ENCODE measurements at regions not wholly inside any gene's neighbourhood (a gene's known extent, or its start where the extent isn't known, plus 50 kb on each side); places are given as distances from the start of the nearest gene placed in this dataset.
A peak's percentile ranks its signal among the peaks of the same experiment; 100 is the strongest.

DNA sequence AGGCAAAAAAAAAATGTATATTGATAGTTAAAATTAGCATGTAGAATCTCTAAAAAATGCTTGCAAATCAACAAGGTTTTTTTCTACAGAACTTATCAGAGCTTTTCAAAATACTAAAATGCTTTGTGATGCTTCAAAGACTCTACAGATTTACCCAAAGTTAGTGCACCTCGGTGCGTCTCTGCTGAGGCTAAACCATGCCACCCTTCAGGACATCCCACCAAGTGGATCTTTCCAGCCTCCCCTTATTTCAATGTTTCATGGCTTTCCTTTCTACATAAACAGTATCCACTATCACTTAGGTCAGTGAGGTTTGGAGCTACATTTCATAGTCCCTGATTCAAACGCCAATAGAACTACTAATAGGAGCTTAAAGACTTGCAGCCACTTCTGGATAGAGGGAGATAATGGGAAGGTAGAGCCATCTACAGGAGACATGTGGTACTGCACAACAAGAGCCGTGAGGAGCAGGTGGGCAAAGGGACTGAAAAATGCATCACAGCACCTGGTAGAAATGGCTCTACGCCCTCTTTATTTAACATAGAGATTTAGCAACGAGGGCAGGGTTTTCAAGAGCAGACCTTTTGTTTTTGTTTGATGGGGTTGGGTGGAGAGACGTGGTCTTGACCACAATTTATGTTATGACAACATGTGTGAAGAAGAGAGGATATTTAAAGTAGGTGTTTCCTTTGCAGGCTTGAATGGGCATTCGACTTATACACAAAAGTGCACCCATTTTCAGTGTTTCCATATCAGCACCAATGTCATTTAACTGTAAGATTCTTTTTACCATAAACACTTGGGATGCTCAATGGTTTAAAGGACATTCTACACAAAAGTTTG, 56.1 kb upstream of the SLC35G4 start:
- Histone ChIP-seq H3K27ac (no peak overlapping the region), H3K9ac (no peak overlapping the region), H3K4me3 (no peak overlapping the region), H3K36me3 (no peaks in the 10 kb centered on the region), H3K4me1 (peaks cover 10% of the 10 kb centered on the region; the same call in 1 of the 2 replicates), H4K20me1 (no peaks in the 10 kb centered on the region), H3K4me2 (no peak overlapping the region), H3K9me3 (no peaks in the 10 kb centered on the region), H3K27me3 (no peaks in the 10 kb centered on the region)
- TF ChIP-seq Cebpa-rat (IDR thresholded peaks at IDR 0.05): no peak

DNA sequence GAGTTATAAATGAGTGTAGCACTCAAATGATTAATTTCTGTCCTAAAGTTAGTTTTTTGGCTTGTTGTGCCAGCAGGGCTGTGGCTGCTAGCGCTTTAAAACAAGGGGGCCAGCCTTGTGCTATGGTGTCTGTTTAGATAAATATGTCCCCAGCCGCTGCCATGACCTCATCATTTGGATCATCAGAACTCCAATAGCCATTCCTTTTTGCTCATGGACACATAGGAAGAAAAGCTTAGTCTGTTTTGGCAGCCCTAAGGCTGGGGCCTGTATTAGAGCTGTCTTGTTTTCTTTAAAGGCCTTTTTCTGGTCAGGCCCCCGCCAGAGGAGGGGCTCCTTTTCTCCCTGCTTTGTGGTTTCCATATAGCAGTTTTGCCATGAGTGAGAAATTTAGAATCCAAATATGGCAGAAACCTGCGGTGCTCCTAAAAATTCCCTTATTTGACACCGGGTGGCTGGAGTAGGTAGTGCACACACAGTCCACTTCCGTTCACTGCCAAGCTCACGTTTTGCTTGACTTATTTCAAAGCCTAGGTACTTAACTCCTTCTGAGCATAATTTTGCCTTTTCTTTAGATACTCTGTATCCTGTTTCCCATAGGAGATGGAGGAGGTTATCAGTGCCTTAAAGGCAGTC, 60.4 kb upstream of the SLC35G4 start:
- no peak overlapping the region for H3K4me2 ChIP-seq
- TF ChIP-seq Cebpa-rat (IDR thresholded peaks at IDR 0.05): no peak
- H3K9me3 ChIP-seq: peaks cover 29% of the 10 kb centered on the region
- H4K20me1 ChIP-seq: no peaks in the 10 kb centered on the region
- H3K9ac ChIP-seq: no peak overlapping the region
- H3K4me3 ChIP-seq: no peak overlapping the region
- no peaks in the 10 kb centered on the region for H3K36me3 ChIP-seq
- no peaks in the 10 kb centered on the region for H3K27me3 ChIP-seq
- H3K27ac ChIP-seq: no peak overlapping the region
- H3K4me1 ChIP-seq: 0 out of 2 replicates have a peak, but pooled peaks cover 4% of the 10 kb centered on the region

DNA sequence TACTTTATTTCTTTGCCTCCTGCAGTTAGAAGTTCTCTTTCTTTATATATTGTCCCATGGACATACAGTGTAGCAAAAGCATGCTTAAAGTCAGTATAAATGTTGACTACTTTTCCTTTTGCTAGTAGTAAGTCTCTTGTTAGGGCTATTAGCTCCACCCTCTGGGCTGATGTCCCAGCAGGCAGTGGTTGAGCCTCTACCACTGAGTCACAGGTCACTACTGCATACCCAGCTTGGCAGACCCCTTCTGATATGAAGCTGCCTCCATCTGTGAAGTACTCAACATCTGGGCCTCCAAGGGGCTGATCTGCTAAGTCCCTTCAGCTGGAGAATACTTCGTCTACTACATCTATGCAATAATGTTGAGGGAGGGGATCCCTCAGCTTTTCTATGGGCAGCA, 61.0 kb upstream of the SLC35G4 start:
- Histone ChIP-seq H3K4me3 (no peak overlapping the region), H3K9ac (no peak overlapping the region), H3K36me3 (no peaks in the 10 kb centered on the region), H4K20me1 (no peaks in the 10 kb centered on the region), H3K27me3 (no peaks in the 10 kb centered on the region), H3K4me2 (no peak overlapping the region), H3K4me1 (0 out of 2 replicates have a peak, but pooled peaks cover under 1% of the 10 kb centered on the region), H3K27ac (no peak overlapping the region), H3K9me3 (peaks cover 35% of the 10 kb centered on the region)
- no peak for TF ChIP-seq Cebpa-rat (IDR thresholded peaks at IDR 0.05)

DNA sequence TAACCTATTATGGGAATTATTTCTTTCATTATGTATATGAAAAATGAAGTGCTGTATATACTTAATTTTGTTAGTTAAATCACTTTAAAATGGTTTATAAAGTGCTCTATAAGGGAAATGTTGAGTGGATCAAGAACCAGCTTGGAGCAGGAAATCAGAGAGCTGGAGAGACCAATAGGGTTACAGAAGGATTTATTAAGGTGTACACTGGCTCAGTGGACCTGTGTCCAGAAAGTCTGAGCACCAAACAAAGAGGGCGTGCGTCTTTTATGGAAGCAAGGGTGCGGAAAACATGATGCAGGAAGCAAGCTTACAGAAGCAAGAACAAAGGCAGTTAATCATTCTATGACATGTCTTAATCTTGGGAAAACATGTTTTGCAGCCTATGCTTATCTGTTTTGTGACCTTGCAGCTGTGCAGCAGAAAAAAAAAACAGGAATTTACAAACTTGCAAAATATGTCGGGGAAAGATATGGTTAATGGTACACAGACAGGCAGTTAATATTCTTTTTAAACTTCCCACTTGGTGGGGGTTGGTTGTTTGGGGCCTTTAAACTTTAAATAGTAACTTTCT, 65.2 kb upstream of the SLC35G4 start:
- H3K4me1 ChIP-seq: peaks cover 16% of the 10 kb centered on the region
- no peak for TF ChIP-seq Cebpa-rat (IDR thresholded peaks at IDR 0.05)
- no peak overlapping the region for H3K9ac ChIP-seq
- no peaks in the 10 kb centered on the region for H3K27me3 ChIP-seq
- no peaks in the 10 kb centered on the region for H3K36me3 ChIP-seq
- H3K27ac ChIP-seq: no peak overlapping the region
- no peaks in the 10 kb centered on the region for H4K20me1 ChIP-seq
- no peak overlapping the region for H3K4me3 ChIP-seq
- H3K4me2 ChIP-seq: no peak overlapping the region
- peaks cover 47% of the 10 kb centered on the region for H3K9me3 ChIP-seq

DNA sequence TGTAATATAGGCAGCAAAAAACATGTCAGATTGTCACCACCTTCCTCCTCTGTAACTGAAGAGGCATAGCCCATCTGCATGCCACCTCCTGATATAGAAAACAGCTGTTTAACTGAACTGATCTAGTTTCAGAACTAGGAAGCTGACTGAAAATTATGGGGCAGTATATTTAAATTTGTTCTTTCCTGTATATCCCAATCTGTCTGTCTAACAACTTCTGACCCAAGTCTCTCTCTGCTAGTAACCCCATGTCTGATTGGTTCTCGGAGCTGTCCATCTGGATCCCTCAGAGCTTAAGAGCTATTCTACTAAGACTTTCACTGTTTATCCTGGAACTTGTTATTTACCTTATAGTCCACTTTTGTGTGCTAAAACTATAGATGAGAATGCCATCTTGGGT, 68.2 kb upstream of the SLC35G4 start:
- no peak overlapping the region for H3K4me3 ChIP-seq
- peaks cover 49% of the 10 kb centered on the region for H3K9me3 ChIP-seq
- no peak overlapping the region for H3K27ac ChIP-seq
- peak overlapping the region; percentile 53 for H3K4me2 ChIP-seq
- TF ChIP-seq Cebpa-rat (IDR thresholded peaks at IDR 0.05): no peak
- no peak overlapping the region for H3K9ac ChIP-seq
- peaks cover 16% of the 10 kb centered on the region for H3K4me1 ChIP-seq
- no peaks in the 10 kb centered on the region for H3K27me3 ChIP-seq
- H3K36me3 ChIP-seq: no peaks in the 10 kb centered on the region
- no peaks in the 10 kb centered on the region for H4K20me1 ChIP-seq

DNA sequence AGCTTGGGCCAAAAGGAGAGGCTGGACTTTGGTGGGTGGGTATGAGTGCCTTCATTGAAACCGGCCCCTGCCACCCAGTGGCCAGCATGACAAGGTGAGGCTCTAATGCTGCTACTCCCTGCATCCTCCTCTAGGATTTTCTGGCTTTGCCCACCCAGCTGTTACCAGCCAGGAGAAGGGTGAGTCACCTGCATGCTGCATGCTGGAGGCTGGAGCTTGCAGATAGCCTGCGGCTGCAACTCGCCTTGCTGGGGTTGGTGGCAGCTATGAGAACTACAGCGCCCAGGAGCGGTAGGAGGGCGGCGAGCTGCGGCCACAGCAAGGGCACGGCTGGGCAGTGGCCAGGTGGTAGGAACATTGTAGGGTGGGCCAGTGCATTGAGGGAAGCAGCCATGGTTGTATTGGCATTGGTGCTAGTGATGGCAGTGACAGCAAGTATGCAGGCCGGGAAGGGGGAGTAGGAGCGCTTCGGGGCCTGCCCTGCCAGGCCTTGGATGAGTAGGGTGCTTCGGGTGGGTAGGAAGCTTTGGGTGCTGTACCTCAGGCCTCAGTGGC, 75.4 kb upstream of the SLC35G4 start:
- Histone ChIP-seq H3K27ac (no peak overlapping the region), H3K4me1 (no peaks in the 10 kb centered on the region), H4K20me1 (no peaks in the 10 kb centered on the region), H3K27me3 (no peaks in the 10 kb centered on the region), H3K9me3 (peaks cover 33% of the 10 kb centered on the region), H3K4me3 (no peak overlapping the region), H3K36me3 (no peaks in the 10 kb centered on the region), H3K4me2 (no peak overlapping the region), H3K9ac (no peak overlapping the region)
- TF ChIP-seq Cebpa-rat (IDR thresholded peaks at IDR 0.05): no peak

DNA sequence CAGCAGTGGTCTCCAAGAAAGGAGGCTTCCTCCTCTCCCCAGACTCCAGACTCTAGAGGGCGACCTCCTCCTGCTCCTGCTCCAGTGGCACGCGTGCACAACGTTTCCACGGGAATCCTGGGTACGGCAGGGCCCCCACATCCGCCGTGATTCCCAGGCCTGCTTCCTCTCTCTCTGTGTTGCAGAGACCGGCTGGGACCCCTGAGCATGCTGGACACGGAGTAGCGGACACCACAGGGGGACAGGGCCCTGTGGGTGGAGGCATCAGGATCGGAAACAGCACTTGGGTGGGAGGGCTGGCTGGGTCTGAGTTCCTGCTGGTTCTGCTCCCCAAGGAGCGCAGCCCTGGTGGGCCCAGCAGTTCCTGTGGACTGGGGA, 75.9 kb upstream of the SLC35G4 start:
- Histone ChIP-seq H3K27me3 (no peaks in the 10 kb centered on the region), H3K9me3 (peaks cover 33% of the 10 kb centered on the region), H3K4me1 (no peaks in the 10 kb centered on the region), H3K27ac (no peak overlapping the region), H3K4me2 (no peak overlapping the region), H3K9ac (no peak overlapping the region), H3K36me3 (no peaks in the 10 kb centered on the region), H3K4me3 (no peak overlapping the region), H4K20me1 (no peaks in the 10 kb centered on the region)
- no peak for TF ChIP-seq Cebpa-rat (IDR thresholded peaks at IDR 0.05)

DNA sequence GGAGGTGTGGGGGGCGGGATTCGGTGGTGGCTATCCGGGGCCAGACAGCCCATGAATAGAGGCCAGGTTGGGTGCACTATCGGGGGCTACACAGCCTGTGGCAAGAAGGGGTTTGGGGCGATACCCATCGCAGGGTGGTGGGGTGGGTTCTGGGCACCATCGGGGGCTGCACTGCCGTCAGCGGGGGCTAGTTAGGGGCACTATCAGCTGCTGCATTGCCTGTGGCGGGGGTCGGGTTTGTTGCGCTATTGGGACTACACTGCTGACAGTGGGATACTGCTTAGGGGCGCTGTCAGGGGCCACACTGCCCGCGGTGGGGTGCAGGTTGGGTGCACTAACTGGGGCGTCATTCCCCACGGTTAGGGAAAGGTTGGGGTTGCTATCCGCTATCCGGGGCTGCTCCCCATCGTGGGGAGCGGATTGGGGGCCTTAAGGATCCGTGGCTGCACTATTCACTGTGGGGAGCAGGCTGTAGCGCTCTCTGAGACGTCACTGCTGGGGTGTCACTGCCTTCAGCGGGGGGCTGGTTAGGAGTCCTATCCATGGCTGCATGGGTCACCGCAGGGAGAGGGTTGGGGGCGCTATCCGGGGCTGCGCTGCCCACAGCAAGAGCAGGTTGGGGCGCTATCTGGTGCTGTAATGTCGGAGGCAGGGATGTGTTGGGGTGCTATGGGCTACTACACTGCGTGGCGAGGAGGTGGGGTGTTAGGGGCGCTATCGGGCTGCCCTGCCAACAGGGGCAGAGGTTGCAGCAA, 76.5 kb upstream of the SLC35G4 start:
- H3K9ac ChIP-seq: no peak overlapping the region
- H3K4me3 ChIP-seq: no peak overlapping the region
- no peaks in the 10 kb centered on the region for H3K36me3 ChIP-seq
- TF ChIP-seq Cebpa-rat (IDR thresholded peaks at IDR 0.05): no peak
- no peak overlapping the region for H3K4me2 ChIP-seq
- H3K27me3 ChIP-seq: no peaks in the 10 kb centered on the region
- no peaks in the 10 kb centered on the region for H3K4me1 ChIP-seq
- no peak overlapping the region for H3K27ac ChIP-seq
- no peaks in the 10 kb centered on the region for H4K20me1 ChIP-seq
- H3K9me3 ChIP-seq: peaks cover 33% of the 10 kb centered on the region

DNA sequence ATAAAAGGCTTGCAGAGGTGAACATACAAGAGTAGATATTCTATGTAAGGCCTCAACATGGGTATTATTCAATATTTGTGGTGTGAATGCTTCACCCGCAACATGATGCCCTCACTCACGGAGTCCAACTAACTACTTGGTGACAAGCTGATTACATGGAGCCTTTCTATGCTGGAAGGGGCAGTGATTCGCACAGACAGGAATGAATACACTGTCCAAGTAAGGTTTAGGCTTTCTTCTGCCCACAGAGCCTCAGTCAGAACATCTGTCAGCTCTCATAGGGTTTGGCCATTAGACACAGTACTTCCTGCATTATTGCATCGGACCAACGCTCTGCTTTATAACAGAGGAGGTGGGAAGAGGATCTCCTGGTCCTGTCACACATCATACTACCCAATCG, 80.3 kb upstream of the SLC35G4 start:
- Histone ChIP-seq H4K20me1 (no peaks in the 10 kb centered on the region), H3K27ac (no peak overlapping the region), H3K27me3 (no peaks in the 10 kb centered on the region), H3K9me3 (peaks cover 14% of the 10 kb centered on the region), H3K36me3 (no peaks in the 10 kb centered on the region), H3K4me1 (no peaks in the 10 kb centered on the region), H3K4me3 (no peak overlapping the region), H3K4me2 (no peak overlapping the region), H3K9ac (no peak overlapping the region)
- TF ChIP-seq Cebpa-rat (IDR thresholded peaks at IDR 0.05): no peak
